ENCODE measurements at regions not wholly inside any gene's neighbourhood (a gene's known extent, or its start where the extent isn't known, plus 50 kb on each side); places are given as distances from the start of the nearest gene placed in this dataset.
"Not testable (repeated sequence)": the region's sequence is repeated elsewhere in the genome, so short reads cannot be mapped to it uniquely, and the experiment has no call there.

DNA sequence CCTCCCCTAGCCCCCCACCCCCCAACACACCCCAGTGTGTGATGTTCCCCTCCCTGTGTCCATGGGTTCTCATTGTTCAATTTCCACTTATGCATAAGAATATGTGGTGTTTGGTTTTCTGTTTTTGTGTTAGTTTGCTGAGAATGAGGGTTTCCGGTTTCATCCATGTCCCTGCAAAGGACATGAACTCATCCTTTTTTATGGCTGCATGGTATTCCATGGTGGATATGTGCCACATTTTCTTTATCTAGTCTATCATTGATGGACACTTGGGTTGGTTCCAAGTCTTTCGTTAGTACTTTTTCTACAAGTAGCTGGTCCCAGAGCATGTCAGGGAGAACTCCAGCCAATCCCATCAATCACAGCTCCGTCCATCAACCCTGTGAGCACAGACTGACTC, 350.3 kb downstream of the SETD4 start:
- TF ChIP-seq ISL1 (CRISPR knock-in tag; IDR thresholded peaks at IDR 0.05); CREB5 (CRISPR knock-in tag; IDR thresholded peaks at IDR 0.05; ENCODE audit: low read depth); RARB (CRISPR knock-in tag; IDR thresholded peaks at IDR 0.05); GLIS3 (CRISPR knock-in tag; IDR thresholded peaks at IDR 0.05); ZNF70 (CRISPR knock-in tag; IDR thresholded peaks at IDR 0.05); ESRRG (CRISPR knock-in tag; IDR thresholded peaks at IDR 0.05); CSRNP3 (CRISPR knock-in tag; IDR thresholded peaks at IDR 0.05); SNAI2 (CRISPR knock-in tag; IDR thresholded peaks at IDR 0.05); ZFP3 (CRISPR knock-in tag; IDR thresholded peaks at IDR 0.05): not testable (repeated sequence)
- TF ChIP-seq, protein P1, sequence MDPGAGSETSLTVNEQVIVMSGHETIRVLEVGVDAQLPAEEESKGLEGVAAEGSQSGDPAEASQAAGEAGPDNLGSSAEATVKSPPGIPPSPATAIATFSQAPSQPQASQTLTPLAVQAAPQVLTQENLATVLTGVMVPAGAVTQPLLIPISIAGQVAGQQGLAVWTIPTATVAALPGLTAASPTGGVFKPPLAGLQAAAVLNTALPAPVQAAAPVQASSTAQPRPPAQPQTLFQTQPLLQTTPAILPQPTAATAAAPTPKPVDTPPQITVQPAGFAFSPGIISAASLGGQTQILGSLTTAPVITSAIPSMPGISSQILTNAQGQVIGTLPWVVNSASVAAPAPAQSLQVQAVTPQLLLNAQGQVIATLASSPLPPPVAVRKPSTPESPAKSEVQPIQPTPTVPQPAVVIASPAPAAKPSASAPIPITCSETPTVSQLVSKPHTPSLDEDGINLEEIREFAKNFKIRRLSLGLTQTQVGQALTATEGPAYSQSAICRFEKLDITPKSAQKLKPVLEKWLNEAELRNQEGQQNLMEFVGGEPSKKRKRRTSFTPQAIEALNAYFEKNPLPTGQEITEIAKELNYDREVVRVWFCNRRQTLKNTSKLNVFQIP (CRISPR knock-in tag; IDR thresholded peaks at IDR 0.05; ENCODE audit: borderline replicate concordance, low read depth), result not testable (repeated sequence)
- TF ChIP-seq, protein P2, sequence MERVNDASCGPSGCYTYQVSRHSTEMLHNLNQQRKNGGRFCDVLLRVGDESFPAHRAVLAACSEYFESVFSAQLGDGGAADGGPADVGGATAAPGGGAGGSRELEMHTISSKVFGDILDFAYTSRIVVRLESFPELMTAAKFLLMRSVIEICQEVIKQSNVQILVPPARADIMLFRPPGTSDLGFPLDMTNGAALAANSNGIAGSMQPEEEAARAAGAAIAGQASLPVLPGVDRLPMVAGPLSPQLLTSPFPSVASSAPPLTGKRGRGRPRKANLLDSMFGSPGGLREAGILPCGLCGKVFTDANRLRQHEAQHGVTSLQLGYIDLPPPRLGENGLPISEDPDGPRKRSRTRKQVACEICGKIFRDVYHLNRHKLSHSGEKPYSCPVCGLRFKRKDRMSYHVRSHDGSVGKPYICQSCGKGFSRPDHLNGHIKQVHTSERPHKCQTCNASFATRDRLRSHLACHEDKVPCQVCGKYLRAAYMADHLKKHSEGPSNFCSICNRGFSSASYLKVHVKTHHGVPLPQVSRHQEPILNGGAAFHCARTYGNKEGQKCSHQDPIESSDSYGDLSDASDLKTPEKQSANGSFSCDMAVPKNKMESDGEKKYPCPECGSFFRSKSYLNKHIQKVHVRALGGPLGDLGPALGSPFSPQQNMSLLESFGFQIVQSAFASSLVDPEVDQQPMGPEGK (CRISPR knock-in tag; IDR thresholded peaks at IDR 0.05; ENCODE audit: borderline replicate concordance), result not testable (repeated sequence)

All from SK-N-SH treated with all-trans-retinoic acid at 6 μM for 48 hours (cell line).